Mesendoderm (in vitro differentiated cells): ENCODE measurements at regions not wholly inside any gene's neighbourhood (a gene's known extent, or its start where the extent isn't known, plus 50 kb on each side); places are given as distances from the start of the nearest gene placed in this dataset.

Experiments
- DNase-seq: peaks from one replicate; pipeline ENCODE4 v3.0.0; 2013
- H2AK5ac ChIP-seq: 2 replicates; pipeline ENCODE4 v1.6.1; 2013; ENCODE audit warnings: low read length, inconsistent platforms
- H2BK120ac ChIP-seq: 2 replicates; pipeline ENCODE4 v1.6.1; 2013; ENCODE audit warnings: low read depth, mild to moderate bottlenecking, low read length, moderate library complexity, mixed read lengths
- H2BK15ac ChIP-seq: replicated peaks from 2 replicates; pipeline ENCODE4 v1.6.1; 2013; ENCODE audit warnings: low read depth, mild to moderate bottlenecking, moderate library complexity
- H2BK5ac ChIP-seq: 2 replicates; pipeline ENCODE4 v1.6.1; 2013; ENCODE audit warnings: low read length, inconsistent platforms
- H3K18ac ChIP-seq: 2 replicates; pipeline ENCODE4 v1.6.1; 2013; ENCODE audit warnings: mild to moderate bottlenecking, low read length, mixed read lengths
- H3K23ac ChIP-seq: one replicate; pipeline ENCODE4 v1.6.1; 2013; ENCODE audit warnings: low read length
- H3K27ac ChIP-seq: 2 replicates; pipeline ENCODE4 v1.5.1; 2013; ENCODE audit warnings: low read depth, mild to moderate bottlenecking, inconsistent platforms, low read length, moderate library complexity
- H3K27me3 ChIP-seq: 2 replicates; pipeline ENCODE4 v1.6.1; 2013; ENCODE audit warnings: low read length, control low read depth, mild to moderate bottlenecking, inconsistent platforms; ENCODE audit not compliant: insufficient read depth, poor library complexity
- H3K36me3 ChIP-seq: 2 replicates; pipeline ENCODE4 v1.6.1; 2013; ENCODE audit warnings: low read length, inconsistent platforms; ENCODE audit not compliant: control insufficient read depth, insufficient read depth
- H3K4ac ChIP-seq: one replicate; pipeline ENCODE4 v1.6.1; 2013; ENCODE audit warnings: low read depth, mild to moderate bottlenecking, low read length, moderate library complexity
- H3K4me1 ChIP-seq: 2 replicates; pipeline ENCODE4 v1.6.1; 2013; ENCODE audit warnings: low read depth, low read length, inconsistent platforms; ENCODE audit not compliant: control insufficient read depth
- H3K4me2 ChIP-seq: 2 replicates; pipeline ENCODE4 v1.6.1; 2013; ENCODE audit warnings: low read length
- H3K4me3 ChIP-seq: 2 replicates; pipeline ENCODE4 v1.5.1; 2013; ENCODE audit warnings: mild to moderate bottlenecking, low read length
- H3K56ac ChIP-seq: one replicate; pipeline ENCODE4 v1.6.1; 2013; ENCODE audit warnings: low read length
- H3K79me1 ChIP-seq: 2 replicates; pipeline ENCODE4 v1.6.1; 2013; ENCODE audit warnings: low read length, inconsistent platforms
- H3K79me2 ChIP-seq: 2 replicates; pipeline ENCODE4 v1.6.1; 2013; ENCODE audit warnings: mild to moderate bottlenecking, low read length; ENCODE audit not compliant: control insufficient read depth, insufficient read depth
- H3K9ac ChIP-seq: 2 replicates; pipeline ENCODE4 v1.6.1; 2013; ENCODE audit warnings: low read length, inconsistent platforms
- H4K5ac ChIP-seq: one replicate; pipeline ENCODE4 v1.6.1; 2013; ENCODE audit warnings: low read length
- H4K8ac ChIP-seq: one replicate; pipeline ENCODE4 v1.6.1; 2013; ENCODE audit warnings: low read depth, mild to moderate bottlenecking, control low read depth, low read length, moderate library complexity
- WGBS: extraction: QIAGEN DNeasy Blood & Tissue Kit; methylation state at CpG from one replicate; pipeline ENCODE4 v1.1.7; 2013; ENCODE audit warnings: low lambda C conversion rate, missing lambda C conversion rate; ENCODE audit not compliant: insufficient coverage; ENCODE audit errors: extremely low coverage; 5-methylcytosine and 5-hydroxymethylcytosine counted together

- H3K56ac ChIP-seq, result no peak overlapping the region
- no peak overlapping the region for H3K4ac ChIP-seq
- no peak overlapping the region for H2BK120ac ChIP-seq
- H4K5ac ChIP-seq, result no peak overlapping the region
- no peaks in the 10 kb centered on the region for H3K4me1 ChIP-seq
- DNase-seq, result no peak
- no peaks in the 10 kb centered on the region for H3K36me3 ChIP-seq
- H3K4me3 ChIP-seq, result no peak overlapping the region
- H3K79me2 ChIP-seq, result no peaks in the 10 kb centered on the region
- H3K79me1 ChIP-seq, result no peaks in the 10 kb centered on the region
- H2BK15ac ChIP-seq, result no peak overlapping the region
- no peak overlapping the region for H3K18ac ChIP-seq
- H3K4me2 ChIP-seq, result no peak overlapping the region
- H3K23ac ChIP-seq, result no peak overlapping the region
- H3K27me3 ChIP-seq, result no peaks in the 10 kb centered on the region
- no peak overlapping the region for H4K8ac ChIP-seq
- H2AK5ac ChIP-seq, result no peak overlapping the region
- H3K27ac ChIP-seq, result no peak overlapping the region
- no peak overlapping the region for H3K9ac ChIP-seq
- no CpG with 5 or more reads among the region's 13 CpGs for WGBS
- H2BK5ac ChIP-seq, result no peak overlapping the region
These were observed 102.2 kb upstream of the GADD45A start for GRCh38 chr1:67582625-67583461.

DNA sequence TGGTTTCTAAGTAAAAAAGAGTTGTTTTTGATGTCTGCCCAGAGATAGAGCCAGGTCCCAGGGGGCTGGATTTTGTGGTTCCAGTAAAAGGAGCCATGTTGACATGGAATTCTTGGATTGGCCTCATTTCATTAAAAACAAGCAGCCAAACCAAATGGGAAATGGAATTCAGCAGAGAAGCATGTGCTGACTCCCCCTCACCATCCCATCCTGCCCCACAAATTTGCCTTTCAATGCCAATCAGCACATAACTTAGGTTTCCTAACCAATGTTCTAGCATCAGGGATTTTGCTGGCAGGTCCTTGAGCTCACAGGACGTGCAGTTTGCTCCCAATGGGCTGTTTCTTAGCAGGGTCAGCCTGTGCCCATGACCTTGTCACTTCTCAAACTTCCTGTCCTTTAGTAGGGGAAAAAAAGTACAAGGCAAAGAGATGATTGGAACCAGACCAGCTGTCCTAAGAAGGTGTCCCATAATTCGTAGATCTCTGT lies 101.5 kb upstream of the GADD45A start:
- H3K4ac ChIP-seq, result no peak overlapping the region
- no peak overlapping the region for H3K23ac ChIP-seq
- WGBS, result no CpG with 5 or more reads among the region's 2 CpGs
- no peaks in the 10 kb centered on the region for H3K79me2 ChIP-seq
- no peak overlapping the region for H3K4me3 ChIP-seq
- H3K9ac ChIP-seq, result no peak overlapping the region
- H3K4me1 ChIP-seq, result no peaks in the 10 kb centered on the region
- H4K5ac ChIP-seq, result no peak overlapping the region
- no peaks in the 10 kb centered on the region for H3K79me1 ChIP-seq
- H3K27ac ChIP-seq, result no peak overlapping the region
- no peak overlapping the region for H3K4me2 ChIP-seq
- DNase-seq, result no peak
- no peak overlapping the region for H3K18ac ChIP-seq
- H3K56ac ChIP-seq, result no peak overlapping the region
- H3K27me3 ChIP-seq, result no peaks in the 10 kb centered on the region
- H2AK5ac ChIP-seq, result no peak overlapping the region
- no peaks in the 10 kb centered on the region for H3K36me3 ChIP-seq
- no peak overlapping the region for H2BK120ac ChIP-seq
- no peak overlapping the region for H2BK5ac ChIP-seq
- H4K8ac ChIP-seq, result no peak overlapping the region
- no peak overlapping the region for H2BK15ac ChIP-seq

GRCh38 chr1:67584938-67585337 lies 100.1 kb upstream of the GADD45A start:
- H2AK5ac ChIP-seq, result no peak overlapping the region
- no peak overlapping the region for H4K8ac ChIP-seq
- no peak overlapping the region for H3K4me3 ChIP-seq
- no peaks in the 10 kb centered on the region for H3K79me1 ChIP-seq
- no peaks in the 10 kb centered on the region for H3K27me3 ChIP-seq
- no peak overlapping the region for H3K9ac ChIP-seq
- no peaks in the 10 kb centered on the region for H3K79me2 ChIP-seq
- H3K18ac ChIP-seq, result no peak overlapping the region
- no peak overlapping the region for H2BK120ac ChIP-seq
- no peak for DNase-seq
- no peak overlapping the region for H3K4me2 ChIP-seq
- H4K5ac ChIP-seq, result no peak overlapping the region
- H2BK15ac ChIP-seq, result no peak overlapping the region
- no peak overlapping the region for H3K4ac ChIP-seq
- no peaks in the 10 kb centered on the region for H3K4me1 ChIP-seq
- H3K36me3 ChIP-seq, result no peaks in the 10 kb centered on the region
- H3K27ac ChIP-seq, result no peak overlapping the region
- no peak overlapping the region for H2BK5ac ChIP-seq
- H3K23ac ChIP-seq, result no peak overlapping the region
- WGBS, result no CpG with 5 or more reads among the region's 6 CpGs
- H3K56ac ChIP-seq, result no peak overlapping the region

DNA sequence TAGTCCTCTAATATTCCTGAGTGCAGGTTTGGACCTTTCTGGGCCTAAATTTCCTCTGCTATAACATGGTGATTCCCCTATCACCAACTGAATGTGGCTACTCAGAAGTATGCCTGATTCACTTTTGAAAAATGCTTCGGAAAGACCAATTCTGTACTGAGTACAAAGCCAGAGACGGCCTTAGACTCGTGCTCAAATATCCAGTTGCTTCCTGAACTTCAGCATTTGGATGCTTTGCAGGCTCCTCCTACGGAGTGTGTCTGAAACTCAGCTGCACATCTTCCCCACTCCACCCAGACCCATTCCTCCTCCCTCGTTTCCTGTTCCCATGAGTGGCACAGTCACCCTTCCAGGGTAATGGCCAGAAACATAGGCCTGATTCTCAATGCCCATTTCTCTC lies 98.4 kb upstream of the GADD45A start:
- Histone ChIP-seq H3K4me3 (no peak overlapping the region), H4K5ac (no peak overlapping the region), H3K27me3 (no peaks in the 10 kb centered on the region), H3K36me3 (no peaks in the 10 kb centered on the region), H3K4ac (no peak overlapping the region), H3K79me1 (no peaks in the 10 kb centered on the region), H2BK5ac (no peak overlapping the region), H3K4me1 (peaks cover 2% of the 10 kb centered on the region), H4K8ac (no peak overlapping the region), H3K4me2 (no peak overlapping the region), H2AK5ac (no peak overlapping the region), H3K18ac (no peak overlapping the region), H3K9ac (no peak overlapping the region), H2BK15ac (no peak overlapping the region), H3K56ac (no peak overlapping the region), H3K23ac (no peak overlapping the region), H2BK120ac (no peak overlapping the region), H3K79me2 (no peaks in the 10 kb centered on the region), H3K27ac (no peak overlapping the region)
- no peak for DNase-seq
- whole genome bisulfite sequencing, result no CpG with 5 or more reads among the region's 5 CpGs

- Histone ChIP-seq H3K56ac (no peak overlapping the region), H3K4me1 (peaks cover 2% of the 10 kb centered on the region), H3K36me3 (no peaks in the 10 kb centered on the region), H3K23ac (no peak overlapping the region), H4K5ac (no peak overlapping the region), H3K18ac (no peak overlapping the region), H3K27me3 (no peaks in the 10 kb centered on the region), H3K79me2 (no peaks in the 10 kb centered on the region), H2BK5ac (no peak overlapping the region), H2AK5ac (no peak overlapping the region), H2BK120ac (no peak overlapping the region), H3K4ac (no peak overlapping the region), H3K27ac (no peak overlapping the region), H3K79me1 (no peaks in the 10 kb centered on the region), H3K4me3 (no peak overlapping the region), H3K9ac (no peak overlapping the region), H2BK15ac (no peak overlapping the region), H4K8ac (no peak overlapping the region), H3K4me2 (no peak overlapping the region)
- WGBS, result no CpG with 5 or more reads among the region's 9 CpGs
- no peak for DNase-seq
These were observed 96.7 kb upstream of the GADD45A start for GRCh38 chr1:67588178-67588855.
